ENCODE measurements at regions not wholly inside any gene's neighbourhood (a gene's known extent, or its start where the extent isn't known, plus 50 kb on each side); places are given as distances from the start of the nearest gene placed in this dataset.

DNA sequence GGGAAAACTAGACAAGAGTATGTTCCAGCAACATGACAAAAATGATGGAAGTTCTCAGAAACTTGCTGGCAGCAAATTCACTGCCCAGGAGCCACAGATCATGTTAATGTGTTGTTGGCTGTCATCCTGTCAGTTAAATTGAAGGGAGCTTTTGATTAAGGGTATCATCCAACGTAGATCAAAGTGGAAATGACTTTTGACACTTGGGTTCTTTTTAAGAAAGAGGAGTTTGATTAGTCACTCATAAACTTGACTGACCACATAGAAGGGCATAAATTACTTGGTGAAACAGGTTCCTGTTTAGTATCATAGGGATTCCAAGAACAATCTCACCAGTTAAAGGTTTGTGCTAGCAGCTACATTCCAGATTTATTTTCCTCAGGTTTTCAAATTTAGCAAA is 288.7 kb downstream of the CSNK1G3 start:
- no peak for DNase-seq

DNA sequence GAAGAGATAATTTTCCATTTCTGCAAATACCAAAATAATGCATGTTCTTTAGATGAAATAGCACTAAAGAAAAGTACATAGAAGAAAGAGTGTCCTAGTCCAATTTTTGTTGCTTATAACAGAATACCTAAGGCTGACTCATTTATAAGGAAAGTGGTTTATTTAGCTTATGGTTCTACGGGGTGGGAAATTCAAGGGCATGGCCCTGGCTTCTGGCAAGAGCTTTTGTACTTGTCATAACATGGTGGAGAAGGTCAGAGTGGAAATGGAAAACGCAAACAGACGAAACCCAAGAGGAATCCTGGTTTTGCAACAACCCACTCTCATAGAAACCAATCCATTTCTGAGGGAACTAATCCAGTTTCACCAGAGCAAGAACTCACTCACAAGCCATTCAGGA is 283.7 kb downstream of the CSNK1G3 start:
- no peak for DNase-seq

DNA sequence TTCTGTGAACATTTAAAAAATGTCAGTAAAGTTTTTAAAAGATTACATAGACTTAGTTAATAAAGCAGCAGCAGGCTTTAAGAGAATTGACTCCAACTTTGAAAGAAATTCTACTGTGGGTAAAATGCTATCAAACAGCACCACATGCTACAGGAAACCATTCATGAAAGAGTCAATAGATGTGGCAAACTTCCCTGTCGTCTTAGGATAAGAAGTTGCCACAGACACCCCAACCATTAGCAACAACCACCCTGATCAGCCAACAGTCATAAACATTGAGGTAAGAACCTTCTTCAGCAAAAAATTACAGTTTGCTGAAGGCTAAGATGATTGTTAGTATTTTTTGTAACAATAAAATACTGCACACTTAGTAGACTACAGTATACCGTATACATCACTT is 278.2 kb downstream of the CSNK1G3 start:
- no peak for DNase-seq

DNA sequence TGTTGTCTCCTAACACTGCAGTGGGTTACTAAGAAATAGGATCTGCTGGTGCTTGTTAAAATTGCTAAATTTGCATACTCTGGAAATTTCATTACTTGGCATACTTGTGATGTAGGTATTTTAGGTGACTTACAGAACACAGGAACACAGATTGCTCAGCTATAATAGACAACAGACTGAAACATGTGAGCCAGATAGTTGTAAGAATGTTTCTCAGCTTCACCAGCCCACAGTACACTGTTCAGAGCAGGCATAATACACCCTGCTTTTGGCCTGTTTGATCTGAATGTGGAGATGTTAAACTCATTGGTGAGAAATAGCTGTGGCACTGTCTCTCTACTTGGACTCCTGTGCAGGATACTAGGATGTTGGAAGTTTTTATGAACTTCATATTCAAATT is 275.7 kb downstream of the CSNK1G3 start:
- DNase-seq: no peak

DNA sequence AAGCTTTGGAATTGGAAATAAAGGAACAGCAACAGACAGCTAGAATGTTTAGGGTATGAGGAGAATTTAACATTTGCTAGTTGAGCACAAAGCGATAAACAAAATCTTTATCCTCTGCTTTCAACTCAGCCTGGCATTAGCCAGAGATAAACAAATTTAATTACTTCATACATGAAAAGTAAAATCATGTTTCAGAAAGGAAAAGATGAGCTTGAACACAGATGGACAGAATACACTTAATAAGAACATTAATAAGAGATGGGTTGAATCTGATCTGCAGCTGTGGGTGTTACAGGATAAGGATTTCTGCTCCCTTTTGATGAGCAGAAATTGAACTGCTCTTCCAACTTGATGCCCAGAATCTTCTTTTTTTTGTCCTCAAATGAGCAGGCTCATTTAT is 275.2 kb downstream of the CSNK1G3 start:
- DNase-seq: no peak

DNA sequence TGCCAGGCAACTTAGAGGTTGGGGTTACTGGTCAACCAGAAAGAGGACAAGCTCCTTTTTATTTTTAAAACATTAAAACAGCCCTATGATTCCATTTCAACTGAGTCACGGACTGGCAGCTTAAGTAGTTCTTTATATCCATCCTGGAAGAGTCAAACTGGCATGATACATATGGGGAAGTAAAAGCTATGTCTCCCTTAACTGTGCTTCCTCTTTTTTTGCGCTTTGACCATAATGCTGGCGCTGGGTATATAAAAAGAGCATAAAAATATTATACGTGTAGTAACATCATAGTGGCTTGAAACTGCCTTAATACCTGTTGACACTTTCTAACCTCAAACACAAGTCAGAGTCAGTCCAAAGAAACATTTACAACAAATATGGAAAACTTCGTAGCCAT is 274.4 kb downstream of the CSNK1G3 start:
- DNase-seq: no peak

DNA sequence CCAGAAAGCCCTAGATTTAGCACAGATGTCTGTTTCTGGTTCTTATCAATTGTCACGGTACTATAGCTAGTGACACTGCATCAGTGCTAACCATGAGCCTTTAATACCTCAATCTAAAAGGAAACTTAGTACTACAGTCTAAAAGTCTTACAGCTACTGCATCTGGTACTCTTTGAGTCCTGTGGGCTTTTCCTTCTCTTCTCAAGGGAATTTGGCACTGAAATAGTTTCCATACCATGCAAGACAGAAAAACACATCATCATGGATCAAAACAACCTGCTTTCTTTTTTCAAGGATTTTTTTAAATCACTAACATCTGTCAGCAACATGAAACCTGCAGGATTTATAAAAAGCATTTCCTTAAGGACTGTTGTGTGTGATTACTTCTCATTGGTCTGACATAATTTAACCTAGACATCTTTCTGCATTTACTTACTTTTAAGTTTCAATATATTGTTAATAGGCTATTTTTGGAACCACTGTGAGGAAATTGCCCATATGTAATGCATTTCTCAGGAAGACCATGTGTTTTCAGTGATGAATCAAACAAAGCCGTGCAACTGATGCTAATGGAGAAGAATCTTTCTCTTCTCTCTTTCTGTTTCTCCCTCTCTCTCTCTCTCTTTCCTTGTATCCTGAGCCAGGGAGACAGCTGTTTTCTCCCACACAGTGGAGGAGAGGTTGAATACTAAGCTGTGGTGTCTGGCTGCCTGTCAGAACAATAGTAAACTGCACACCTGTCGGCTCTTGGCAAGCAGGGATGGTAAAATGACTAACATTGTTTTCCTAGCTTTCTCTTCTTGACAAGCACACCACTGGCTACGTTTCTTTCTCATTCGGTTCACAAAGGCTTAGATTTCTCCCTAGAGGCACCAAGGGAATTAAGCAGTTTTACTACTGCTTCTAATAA is 273.4 kb downstream of the CSNK1G3 start:
- peak; percentile 91 for DNase-seq

DNA sequence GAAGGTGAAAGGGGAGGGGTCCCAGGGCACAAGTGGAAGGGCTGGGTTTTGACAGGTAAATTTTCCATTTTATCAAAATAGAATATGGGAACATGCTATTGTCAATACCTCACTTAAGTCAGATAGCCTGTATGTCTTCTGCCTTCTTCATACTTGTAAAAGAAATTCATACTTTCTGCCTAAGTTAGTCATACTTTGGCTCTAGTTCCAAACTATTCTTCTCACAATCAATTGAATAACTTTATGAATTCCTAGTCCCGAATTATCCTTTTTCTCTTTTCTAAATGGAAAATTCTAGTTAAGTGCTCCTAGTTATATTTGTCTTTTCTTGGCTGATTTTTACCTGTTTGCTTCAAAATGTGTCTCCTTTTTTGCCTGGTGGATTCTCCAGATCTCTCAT is 271.4 kb downstream of the CSNK1G3 start:
- DNase-seq: peak; percentile 30

DNA sequence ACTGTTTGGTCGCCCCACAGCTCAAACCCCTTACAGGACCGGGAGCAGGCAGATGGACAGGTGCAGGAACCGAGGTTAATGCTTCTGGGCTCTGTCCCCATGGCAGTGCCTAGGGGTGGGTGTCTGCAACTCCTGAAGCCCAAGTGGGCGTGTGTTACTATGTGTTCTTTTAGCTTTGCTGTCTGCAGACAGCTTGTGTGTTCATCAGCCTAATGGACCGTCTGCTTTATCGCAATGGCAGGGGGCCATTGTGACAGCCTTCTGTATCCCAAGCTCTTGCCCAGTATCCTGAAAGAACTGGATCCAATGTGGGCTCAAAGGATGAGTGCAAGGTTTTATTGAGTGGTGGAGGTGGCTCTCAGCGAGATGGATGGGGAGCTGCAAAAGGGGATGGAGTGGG is 266.7 kb downstream of the CSNK1G3 start:
- no peak for DNase-seq

DNA sequence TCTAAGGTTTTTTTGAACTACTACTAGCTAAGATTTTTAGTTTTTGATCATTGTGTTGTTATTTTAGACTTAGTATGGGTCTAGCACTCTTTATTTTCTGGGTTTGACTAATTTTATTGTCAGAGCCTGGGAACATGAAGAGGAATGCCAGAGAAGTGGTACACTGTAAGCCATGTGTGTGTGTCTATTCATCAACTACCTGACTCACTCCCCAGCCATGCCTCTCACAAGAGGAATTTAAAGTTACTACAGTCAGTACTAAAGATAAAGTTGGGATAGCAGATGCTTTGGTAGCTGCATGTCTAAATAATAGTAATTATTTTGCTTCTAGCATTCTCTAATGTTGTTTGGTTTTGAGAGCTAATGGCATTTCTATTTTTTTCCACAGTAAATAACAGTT is 264.8 kb downstream of the CSNK1G3 start:
- DNase-seq: peak; percentile 88

DNA sequence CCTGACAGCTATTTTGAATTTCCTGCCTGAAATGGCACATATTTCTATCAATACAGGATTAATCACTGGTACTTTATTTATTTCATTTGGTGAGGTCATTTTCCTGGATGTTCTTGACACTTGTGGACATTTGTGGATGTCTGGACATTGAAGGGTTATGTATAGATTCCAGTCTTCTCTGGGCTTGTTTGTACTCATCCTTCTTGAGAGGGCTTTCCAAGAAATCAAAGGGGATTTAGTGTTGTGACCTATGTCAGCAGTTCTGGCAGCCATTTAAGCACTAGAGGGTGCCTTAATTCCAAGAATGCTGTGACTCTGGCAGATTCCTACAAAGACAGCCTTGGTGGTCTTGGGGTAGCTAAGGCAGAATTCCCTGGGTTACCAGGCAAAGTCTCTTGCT is 259.7 kb downstream of the CSNK1G3 start:
- DNase-seq: no peak

DNA sequence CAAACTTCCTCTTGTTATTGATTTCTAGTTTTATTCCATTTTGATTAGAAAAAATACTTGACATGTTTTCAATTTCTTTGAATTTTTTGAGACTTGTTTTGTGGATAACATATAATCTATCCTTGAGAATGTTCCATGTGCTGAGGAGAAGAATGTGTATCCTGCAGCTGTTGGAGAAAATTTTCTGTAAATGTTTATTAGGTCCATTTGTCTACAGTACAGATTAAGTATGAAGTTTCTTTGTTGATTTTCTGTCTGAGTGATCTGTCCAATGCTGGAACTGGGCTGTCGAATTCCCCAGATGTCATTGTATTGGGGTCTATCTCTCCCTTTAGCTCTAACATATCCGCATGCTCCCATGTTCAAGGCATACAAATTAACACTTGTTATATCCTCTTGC is 251.2 kb downstream of the CSNK1G3 start:
- no peak for DNase-seq

DNA sequence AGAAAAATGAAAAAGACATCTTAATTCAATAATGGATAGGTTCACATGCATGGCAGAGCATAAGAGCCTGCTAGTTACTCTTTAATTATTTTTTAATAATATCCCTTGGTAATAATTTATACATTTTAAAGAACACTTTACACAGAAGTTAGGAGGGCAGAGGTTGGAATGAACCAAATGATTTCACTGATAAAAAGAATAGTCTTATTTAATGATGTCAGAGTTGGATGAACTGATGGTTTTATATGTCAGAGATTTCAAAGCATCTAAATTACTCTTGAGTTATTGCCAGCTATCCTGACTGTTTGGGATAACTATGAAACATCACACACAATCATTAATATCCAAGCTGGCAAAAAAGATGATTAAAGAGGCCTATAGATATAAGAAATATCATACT is 244.8 kb downstream of the CSNK1G3 start:
- no peak for DNase-seq

DNA sequence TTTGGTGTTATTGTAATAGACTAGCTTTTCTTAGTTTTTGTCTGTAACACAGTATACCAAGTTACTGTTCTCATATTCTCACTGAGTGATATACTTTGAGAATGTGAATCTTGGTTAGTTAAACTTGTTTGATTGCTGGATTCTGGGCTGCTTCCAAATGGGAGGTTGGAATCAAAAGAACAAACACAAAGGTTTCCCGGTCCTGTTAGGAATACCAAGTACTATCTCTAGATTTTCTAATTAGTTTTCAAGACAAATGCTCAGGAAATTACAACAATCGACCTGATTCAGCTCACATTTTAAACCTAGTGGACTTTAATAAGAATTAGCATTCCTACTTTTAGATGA is 244.3 kb downstream of the CSNK1G3 start:
- DNase-seq: peak; percentile 22

DNA sequence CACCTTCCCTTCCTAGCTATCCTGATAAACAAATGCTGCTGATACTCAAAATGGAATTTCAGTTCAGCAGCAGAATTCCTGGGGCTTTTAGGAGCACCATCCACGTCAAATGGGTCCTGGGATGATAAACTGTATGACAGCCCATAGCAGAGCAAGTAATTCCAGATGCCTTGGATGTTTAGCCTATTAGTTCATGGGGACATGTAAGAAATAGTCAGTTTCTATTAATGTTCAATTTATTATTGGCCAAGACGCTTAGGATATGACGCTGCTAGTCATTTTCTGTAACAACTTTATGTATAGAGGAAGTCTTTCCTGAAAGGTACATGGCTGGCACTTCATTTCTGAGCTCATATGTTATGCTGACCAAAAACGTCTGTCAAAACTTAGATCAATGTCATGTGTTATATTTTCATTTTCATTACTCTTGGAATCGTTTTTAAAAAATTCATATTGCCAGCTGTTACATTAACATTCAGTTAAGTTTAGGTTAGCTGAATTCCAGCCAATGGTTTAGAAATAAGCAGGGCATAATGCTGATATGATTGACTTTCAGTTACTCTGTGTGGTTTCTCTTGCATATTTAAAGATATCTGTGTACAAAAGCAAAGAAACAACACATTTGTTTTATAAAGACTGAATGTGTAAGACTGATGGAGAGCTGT is 243.8 kb downstream of the CSNK1G3 start:
- peak; percentile 92 for DNase-seq

DNA sequence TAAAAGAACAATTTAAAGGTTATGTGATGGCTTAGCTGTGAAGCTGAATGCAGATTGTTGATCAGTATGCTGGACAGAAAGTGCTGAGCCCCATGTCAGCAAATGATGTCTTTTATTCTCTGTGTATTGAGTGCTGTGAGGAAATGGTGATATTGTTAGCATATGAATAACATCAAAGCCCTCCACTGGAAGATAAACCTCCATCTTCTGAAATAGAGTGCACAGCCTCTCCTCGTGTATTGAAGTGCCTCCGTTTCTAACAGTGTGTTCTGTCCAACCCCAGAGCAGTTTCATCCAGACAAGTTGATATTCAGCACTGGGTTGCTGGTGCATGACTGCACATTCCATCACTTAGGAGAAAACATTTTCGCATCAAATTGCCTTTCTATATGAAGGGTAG is 242.9 kb downstream of the CSNK1G3 start:
- peak; percentile 41 for DNase-seq

DNA sequence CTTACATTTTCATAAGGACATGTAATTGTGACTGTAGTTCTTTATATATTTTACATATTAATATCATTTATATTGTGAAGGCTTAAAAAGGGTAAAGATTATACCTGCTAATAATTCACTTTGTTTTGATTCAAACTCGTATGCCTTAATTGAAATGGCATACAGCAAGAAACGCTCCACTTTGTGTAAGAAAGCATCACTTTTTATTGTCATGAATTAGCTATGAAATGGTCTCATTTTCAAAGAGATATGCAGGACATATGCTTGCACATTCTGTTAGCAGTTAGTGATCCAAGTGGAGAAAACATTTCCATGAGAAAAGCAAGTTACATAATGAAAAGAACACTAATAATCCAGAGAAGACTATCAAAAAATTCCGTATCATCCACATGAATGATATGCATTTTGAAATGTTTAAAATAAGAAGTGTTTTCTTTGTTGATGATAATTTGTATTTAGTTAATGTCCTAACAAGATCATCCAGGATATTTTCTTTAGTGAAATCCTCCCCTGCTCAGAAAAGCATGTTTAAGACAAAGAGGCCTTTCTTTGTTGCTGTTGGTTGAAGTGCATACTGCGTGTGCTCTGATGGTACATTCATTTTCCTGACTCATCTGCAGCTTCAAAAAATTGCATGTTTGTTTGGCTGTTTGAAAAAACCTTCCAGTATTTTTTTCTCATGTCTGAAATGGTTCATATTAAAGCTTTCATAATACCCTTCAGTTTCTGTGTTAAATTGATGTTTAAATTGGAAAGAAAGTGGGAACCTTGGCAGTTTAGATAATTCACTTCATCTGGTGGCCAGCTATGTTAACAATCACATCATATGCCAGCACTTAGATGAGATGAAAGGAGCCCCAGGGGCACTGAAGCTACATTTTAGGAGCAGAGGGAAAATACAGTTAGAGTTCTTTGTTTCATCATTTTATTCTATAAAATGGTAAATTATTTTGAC is 242.2 kb downstream of the CSNK1G3 start:
- peak; percentile 68 for DNase-seq

DNA sequence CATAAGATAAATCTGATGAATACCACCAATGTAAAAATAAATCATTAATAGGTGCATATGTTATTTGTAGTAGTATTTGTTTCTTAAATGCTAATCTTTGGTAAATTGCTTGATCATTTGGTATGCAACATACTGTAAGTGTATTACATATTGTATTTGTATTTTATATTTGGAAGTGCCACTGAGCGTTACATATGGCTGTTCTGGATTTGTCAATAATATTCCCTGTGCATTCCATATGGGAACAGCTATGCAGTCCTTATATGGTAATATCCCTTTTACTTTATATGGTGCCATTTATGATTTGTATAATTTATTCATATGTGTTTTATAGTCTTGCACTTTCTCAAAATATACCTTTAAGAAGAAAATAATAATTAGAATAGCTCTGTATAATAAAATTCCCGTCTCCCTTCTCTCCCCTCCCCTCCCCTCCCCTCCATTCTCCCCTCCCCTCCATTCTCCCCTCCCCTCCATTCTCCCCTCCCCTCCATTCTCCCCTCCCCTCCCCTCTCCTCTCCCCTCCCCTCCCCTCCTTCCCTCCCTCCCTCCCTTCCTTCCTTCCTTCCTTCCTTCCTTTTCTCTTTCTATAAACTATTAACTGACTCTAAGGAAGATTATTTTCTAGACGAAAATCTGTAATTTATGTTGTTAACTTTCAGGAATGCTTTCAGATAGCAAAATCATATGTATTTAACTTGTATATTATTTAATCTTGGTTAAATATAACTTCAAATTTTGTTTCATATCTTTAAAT is 241.4 kb downstream of the CSNK1G3 start:
- DNase-seq: no peak

DNA sequence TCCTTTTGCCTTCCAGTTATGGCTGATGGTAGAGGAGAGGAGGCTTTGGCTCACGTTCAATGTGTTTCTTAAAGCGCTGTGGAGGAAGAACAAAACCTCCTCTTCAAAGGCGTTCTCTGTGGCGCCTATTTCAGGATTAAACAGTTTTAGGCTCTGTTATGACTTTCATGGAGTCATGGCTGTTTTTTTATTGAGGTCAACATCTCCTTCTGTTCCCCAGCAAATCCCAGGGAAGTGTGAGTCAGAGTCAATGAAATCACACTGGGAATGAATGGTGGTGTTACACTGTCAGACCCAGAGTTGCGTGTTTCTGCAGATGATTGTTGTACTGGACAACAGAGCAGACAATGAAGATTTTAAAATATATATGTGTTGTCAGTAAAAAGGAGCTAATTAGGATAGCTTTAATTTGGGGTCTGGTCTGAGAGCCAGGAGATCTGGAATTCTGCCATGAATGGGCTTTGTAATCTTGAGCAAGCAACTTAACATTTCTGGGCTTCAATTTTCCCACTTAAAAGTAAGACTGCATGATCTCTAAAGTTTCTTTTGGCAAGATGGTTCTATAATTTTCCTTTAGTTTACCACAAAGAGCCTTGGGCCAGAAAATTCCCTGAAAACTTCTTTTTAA is 240.7 kb downstream of the CSNK1G3 start:
- DNase-seq: peak; percentile 89

DNA sequence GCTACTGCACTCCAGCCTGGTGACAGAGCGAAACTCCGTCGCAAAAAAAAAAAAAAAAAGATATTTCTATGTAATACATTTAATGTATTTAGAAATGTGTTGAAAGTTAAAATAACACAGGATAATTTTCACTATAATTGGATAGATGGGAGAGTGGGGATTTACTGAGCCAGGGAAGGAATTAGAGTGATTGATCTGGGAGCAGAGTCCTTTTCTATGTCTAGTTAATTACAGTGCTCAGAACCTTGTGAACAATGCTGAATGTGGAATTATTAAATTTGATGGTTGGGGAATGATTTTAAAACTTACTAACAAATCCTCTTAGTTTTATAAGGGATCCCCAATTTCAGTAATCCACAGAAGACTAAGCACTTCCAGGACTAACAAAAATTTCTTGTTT is 239.7 kb downstream of the CSNK1G3 start:
- DNase-seq: no peak

DNA sequence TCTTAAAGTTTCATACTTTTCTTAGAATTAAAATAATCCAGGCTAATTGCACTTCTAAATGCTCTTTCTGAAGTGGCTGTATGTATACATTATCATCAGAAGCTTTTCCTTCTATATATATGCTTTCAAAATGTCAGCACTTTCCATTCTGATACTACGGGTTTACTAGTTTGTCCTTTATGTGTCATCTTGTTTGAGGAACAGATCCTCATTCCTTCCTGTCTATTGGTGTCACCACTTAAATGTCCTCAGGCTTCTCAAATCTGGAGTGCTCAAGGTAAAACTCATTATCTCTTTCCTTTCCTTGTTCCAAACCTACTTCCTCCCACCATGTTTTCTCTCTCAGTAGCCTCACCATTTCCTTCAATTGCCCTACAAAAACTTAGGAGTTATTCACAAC is 236.3 kb downstream of the CSNK1G3 start:
- no peak for DNase-seq

DNA sequence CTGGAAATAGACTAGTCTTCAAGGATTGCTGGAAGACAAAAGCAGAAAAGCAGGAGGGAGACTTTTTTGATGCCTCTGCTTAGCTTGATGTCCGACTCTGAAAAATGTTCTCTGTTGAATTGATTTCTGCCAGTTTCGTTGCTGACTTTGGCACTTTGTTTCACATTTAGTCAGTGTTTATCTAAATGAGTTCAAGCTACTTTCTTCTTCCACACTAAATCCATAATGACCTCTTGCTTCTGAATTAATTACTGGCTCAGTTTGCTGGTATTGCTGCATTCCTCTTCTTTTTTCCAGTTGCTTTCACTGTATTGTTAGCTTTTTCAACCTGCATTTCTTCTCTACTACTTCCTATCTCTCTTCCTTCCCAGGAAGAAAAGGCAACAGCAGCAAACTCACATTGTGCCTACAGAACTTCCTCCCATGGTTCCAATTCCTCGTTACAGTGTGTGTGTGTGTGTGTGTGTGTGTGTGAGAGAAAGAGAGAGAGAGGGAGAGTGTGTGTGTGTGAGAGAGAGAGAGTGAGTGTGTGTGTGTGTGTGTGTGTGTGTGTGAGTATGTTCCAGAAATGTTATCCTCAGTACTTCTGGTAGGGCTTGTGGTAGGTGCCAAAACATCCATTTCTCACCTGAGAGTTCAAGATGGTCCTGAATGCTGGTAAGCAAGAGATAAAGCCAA is 234.8 kb downstream of the CSNK1G3 start:
- no peak for DNase-seq
